Adrenal gland (tissue), 5 donors: ENCODE measurements at regions not wholly inside any gene's neighbourhood (a gene's known extent, or its start where the extent isn't known, plus 50 kb on each side); places are given as distances from the start of the nearest gene placed in this dataset.
A peak's percentile ranks its signal among the peaks of the same experiment; 100 is the strongest.

ENCODE experiments used
- CTCF ChIP-seq, 6 experiments: fragments of 450-650 bp in 4 of 6; fragments of 200-600 bp in 2 of 6; sonication (generic) in 1 of 6; IDR thresholded peaks; 1 replicate in 5 of 6; 2 replicates in 1 of 6; pipeline versions ENCODE4 v1.5.1 to v1.8.0; 2016 to 2021; ENCODE audit warnings: antibody characterized with exemption in 6 of 6, mild to moderate bottlenecking in 2 of 6, moderate library complexity in 1 of 6
- POLR2A ChIP-seq, 2 donors: fragments of 450-650 bp; IDR thresholded peaks; one replicate each; pipeline ENCODE4 v1.6.1; 2017; ENCODE audit warnings: antibody characterized with exemption in 2 of 2, mild to moderate bottlenecking in 2 of 2, moderate library complexity in 1 of 2
- donor health status: DM: no; HTN: no; CAD: no.

GRCh38 chr3:188947401-188948280, 224.1 kb upstream of the TPRG1 start:
- TF ChIP-seq POLR2A (IDR thresholded peaks at IDR 0.05): peak; percentile 52 to 75
- peak in 5 of 6 experiments; percentile 42 to 72 (median 67) for TF ChIP-seq CTCF (IDR thresholded peaks at IDR 0.05)
